Astrocyte (in vitro differentiated cells and primary cell): ENCODE measurements at regions not wholly inside any gene's neighbourhood (a gene's known extent, or its start where the extent isn't known, plus 50 kb on each side); places are given as distances from the start of the nearest gene placed in this dataset.

ENCODE experiments used
- DNase-seq: peaks from one replicate; pipeline ENCODE4 v3.0.0-alpha.2; 2010; ENCODE audit warnings: low read depth
- FAIRE-seq: peaks from 2 replicates; lab custom pipeline; 2011; peaks lifted over from hg19 to GRCh38; lab: Jason Lieb, UNC
- H2AFZ ChIP-seq: 2 replicates; pipeline ENCODE4 v1.6.0; 2012; ENCODE audit warnings: low read depth, low read length, inconsistent platforms
- H3K27ac ChIP-seq: 2 replicates; pipeline ENCODE4 v1.5.1; 2011; ENCODE audit warnings: low read depth, low read length, inconsistent platforms
- H3K27me3 ChIP-seq: 2 replicates; pipeline ENCODE4 v1.6.0; 2011; ENCODE audit warnings: low read length, inconsistent platforms; ENCODE audit not compliant: insufficient read depth
- H3K36me3 ChIP-seq: 2 replicates; pipeline ENCODE4 v1.5.1; 2011; ENCODE audit warnings: low read length, inconsistent platforms; ENCODE audit not compliant: insufficient read depth
- H3K4me1 ChIP-seq: 2 replicates; pipeline ENCODE4 v1.5.1; 2011; ENCODE audit warnings: low read length, inconsistent platforms; ENCODE audit not compliant: insufficient read depth
- H3K4me2 ChIP-seq: 2 replicates; pipeline ENCODE4 v1.6.0; 2012; ENCODE audit warnings: low read length, inconsistent platforms
- H3K4me3 ChIP-seq: 2 replicates; pipeline ENCODE4 v1.5.1; 2011; ENCODE audit warnings: low read depth, mild to moderate bottlenecking, low read length, inconsistent platforms; ENCODE audit not compliant: insufficient read depth
- H3K79me2 ChIP-seq: 2 replicates; pipeline ENCODE4 v1.6.0; 2012; ENCODE audit warnings: mild to moderate bottlenecking, low read length, inconsistent platforms; ENCODE audit not compliant: insufficient read depth
- H3K9ac ChIP-seq: 2 replicates; pipeline ENCODE4 v1.6.0; 2012; ENCODE audit warnings: mild to moderate bottlenecking, low read length, inconsistent platforms
- H3K9me3 ChIP-seq: 2 replicates; pipeline ENCODE4 v1.5.1; 2012; ENCODE audit warnings: low read depth, mild to moderate bottlenecking, low read length, inconsistent platforms; ENCODE audit not compliant: insufficient read depth
- H4K20me1 ChIP-seq: 2 replicates; pipeline ENCODE4 v1.6.0; 2012; ENCODE audit warnings: low read length, inconsistent platforms; ENCODE audit not compliant: insufficient read depth
- H3K27ac Mint-ChIP-seq: one replicate; pipeline ENCODE4 v1.8.0; 2021; ENCODE audit warnings: mild to moderate bottlenecking, mixed read lengths; ENCODE audit not compliant: unreplicated experiment
- H3K27me3 Mint-ChIP-seq: one replicate; pipeline ENCODE4 v1.8.0; 2021; ENCODE audit warnings: low read depth, mixed read lengths; ENCODE audit not compliant: unreplicated experiment
- H3K36me3 Mint-ChIP-seq: one replicate; pipeline ENCODE4 v1.8.0; 2021; ENCODE audit warnings: low read depth, mixed read lengths; ENCODE audit not compliant: unreplicated experiment
- H3K4me1 Mint-ChIP-seq: one replicate; pipeline ENCODE4 v1.8.0; 2021; ENCODE audit warnings: low read depth, mixed read lengths; ENCODE audit not compliant: unreplicated experiment
- H3K4me3 Mint-ChIP-seq: one replicate; pipeline ENCODE4 v1.8.0; 2021; ENCODE audit warnings: mild to moderate bottlenecking, moderate library complexity, mixed read lengths; ENCODE audit not compliant: unreplicated experiment
- H3K9me3 Mint-ChIP-seq: one replicate; pipeline ENCODE4 v1.8.0; 2021; ENCODE audit warnings: mild to moderate bottlenecking, mixed read lengths; ENCODE audit not compliant: unreplicated experiment
- EZH2 ChIP-seq: IDR thresholded peaks from 2 replicates; pipeline ENCODE4 v1.6.1; 2012; ENCODE audit warnings: mild to moderate bottlenecking, low read length, inconsistent platforms; ENCODE audit not compliant: insufficient read depth
- TF ChIP-seq, protein P1 (sequence below): IDR thresholded peaks from 2 replicates; pipeline ENCODE4 v1.5.1; 2011; ENCODE audit warnings: low read depth, mild to moderate bottlenecking, inconsistent platforms, low read length, moderate library complexity; ENCODE audit not compliant: insufficient read depth

GRCh38 chr2:128439791-128440665 lies 121.4 kb upstream of the HS6ST1 start:
- H3K9ac ChIP-seq = no peak overlapping the region
- DNase-seq (no peak), FAIRE-seq (no peak)
- no peaks in the 10 kb centered on the region for H3K9me3 ChIP-seq
- no peaks in the 10 kb centered on the region for H3K36me3 ChIP-seq
- Mint-ChIP-seq H3K4me1 (peaks cover 3% of the 10 kb centered on the region), H3K4me3 (no peak overlapping the region), H3K36me3 (no peaks in the 10 kb centered on the region), H3K27me3 (peaks cover 37% of the 10 kb centered on the region), H3K27ac (no peak overlapping the region), H3K9me3 (no peaks in the 10 kb centered on the region)
- H2AFZ ChIP-seq = no peak overlapping the region
- H3K4me1 ChIP-seq = no peaks in the 10 kb centered on the region
- TF ChIP-seq EZH2 = no peak
- TF ChIP-seq, protein P1, sequence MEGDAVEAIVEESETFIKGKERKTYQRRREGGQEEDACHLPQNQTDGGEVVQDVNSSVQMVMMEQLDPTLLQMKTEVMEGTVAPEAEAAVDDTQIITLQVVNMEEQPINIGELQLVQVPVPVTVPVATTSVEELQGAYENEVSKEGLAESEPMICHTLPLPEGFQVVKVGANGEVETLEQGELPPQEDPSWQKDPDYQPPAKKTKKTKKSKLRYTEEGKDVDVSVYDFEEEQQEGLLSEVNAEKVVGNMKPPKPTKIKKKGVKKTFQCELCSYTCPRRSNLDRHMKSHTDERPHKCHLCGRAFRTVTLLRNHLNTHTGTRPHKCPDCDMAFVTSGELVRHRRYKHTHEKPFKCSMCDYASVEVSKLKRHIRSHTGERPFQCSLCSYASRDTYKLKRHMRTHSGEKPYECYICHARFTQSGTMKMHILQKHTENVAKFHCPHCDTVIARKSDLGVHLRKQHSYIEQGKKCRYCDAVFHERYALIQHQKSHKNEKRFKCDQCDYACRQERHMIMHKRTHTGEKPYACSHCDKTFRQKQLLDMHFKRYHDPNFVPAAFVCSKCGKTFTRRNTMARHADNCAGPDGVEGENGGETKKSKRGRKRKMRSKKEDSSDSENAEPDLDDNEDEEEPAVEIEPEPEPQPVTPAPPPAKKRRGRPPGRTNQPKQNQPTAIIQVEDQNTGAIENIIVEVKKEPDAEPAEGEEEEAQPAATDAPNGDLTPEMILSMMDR = no peak
- no peak overlapping the region for H3K4me3 ChIP-seq
- H3K79me2 ChIP-seq = no peaks in the 10 kb centered on the region
- H3K4me2 ChIP-seq = no peak overlapping the region
- H4K20me1 ChIP-seq = no peaks in the 10 kb centered on the region
- H3K27ac ChIP-seq = no peak overlapping the region
- no peaks in the 10 kb centered on the region for H3K27me3 ChIP-seq

GRCh38 chr2:128440666-128441340 lies 122.1 kb upstream of the HS6ST1 start:
- H4K20me1 ChIP-seq = no peaks in the 10 kb centered on the region
- TF ChIP-seq, protein P1 = no peak
- TF ChIP-seq EZH2 = no peak
- peaks cover 3% of the 10 kb centered on the region for H3K4me1 Mint-ChIP-seq
- DNase-seq (no peak), FAIRE-seq (no peak)
- no peaks in the 10 kb centered on the region for H3K36me3 Mint-ChIP-seq
- H3K4me3 Mint-ChIP-seq = no peak overlapping the region
- H3K9me3 Mint-ChIP-seq = no peaks in the 10 kb centered on the region
- no peaks in the 10 kb centered on the region for H3K4me1 ChIP-seq
- H3K9ac ChIP-seq = no peak overlapping the region
- H3K27ac Mint-ChIP-seq = no peak overlapping the region
- H3K79me2 ChIP-seq = no peaks in the 10 kb centered on the region
- peaks cover 35% of the 10 kb centered on the region for H3K27me3 Mint-ChIP-seq
- no peak overlapping the region for H2AFZ ChIP-seq
- no peaks in the 10 kb centered on the region for H3K27me3 ChIP-seq
- H3K4me2 ChIP-seq = no peak overlapping the region
- no peaks in the 10 kb centered on the region for H3K9me3 ChIP-seq
- H3K36me3 ChIP-seq = no peaks in the 10 kb centered on the region
- H3K4me3 ChIP-seq = no peak overlapping the region
- no peak overlapping the region for H3K27ac ChIP-seq
